Chondrocyte (in vitro differentiated cells): ENCODE measurements at regions not wholly inside any gene's neighbourhood (a gene's known extent, or its start where the extent isn't known, plus 50 kb on each side); places are given as distances from the start of the nearest gene placed in this dataset.

Experiments used
- DNase-seq: peaks from one replicate; pipeline ENCODE4 v3.0.0; 2021; ENCODE audit warnings: mixed read lengths, low spot score
- H3K27ac Mint-ChIP-seq: one replicate; pipeline ENCODE4 v1.8.0; 2021; ENCODE audit warnings: mild to moderate bottlenecking, moderate library complexity, mixed read lengths; ENCODE audit not compliant: unreplicated experiment
- H3K27me3 Mint-ChIP-seq: 2 replicates; pipeline ENCODE4 v1.8.0; 2021; ENCODE audit warnings: low read depth, mixed read lengths
- H3K36me3 Mint-ChIP-seq: 2 replicates; pipeline ENCODE4 v1.8.0; 2021; ENCODE audit warnings: low read depth, mixed read lengths
- H3K4me1 Mint-ChIP-seq: 2 replicates; pipeline ENCODE4 v1.8.0; 2021; ENCODE audit warnings: low read depth, mild to moderate bottlenecking, mixed read lengths
- H3K4me3 Mint-ChIP-seq: one replicate; pipeline ENCODE4 v1.8.0; 2021; ENCODE audit warnings: mild to moderate bottlenecking, moderate library complexity, mixed read lengths; ENCODE audit not compliant: unreplicated experiment
- H3K9me3 Mint-ChIP-seq: 2 replicates; pipeline ENCODE4 v1.8.0; 2021; ENCODE audit warnings: low read depth, mixed read lengths
- CTCF ChIP-seq: fragments of 200-600 bp; sonication (generic); IDR thresholded peaks from 2 replicates; pipeline ENCODE4 v1.5.0; 2021; ENCODE audit warnings: antibody characterized with exemption, mild to moderate bottlenecking, moderate library complexity

- H3K4me1 Mint-ChIP-seq = peaks cover 54% of the 10 kb centered on the region
- H3K27ac Mint-ChIP-seq = peak overlapping the region; percentile 98
Measured at GRCh38 chr14:51443195-51444018, 203.4 kb downstream of the TMX1 start.

GRCh38 chr14:51444353-51445000 lies 204.4 kb downstream of the TMX1 start:
- no peak overlapping the region for H3K4me3 Mint-ChIP-seq
- H3K36me3 Mint-ChIP-seq = no peaks in the 10 kb centered on the region
- H3K27ac Mint-ChIP-seq = peak overlapping the region; percentile 98
- TF ChIP-seq CTCF = no peak
- no peaks in the 10 kb centered on the region for H3K27me3 Mint-ChIP-seq
- DNase-seq = no peak
- no peaks in the 10 kb centered on the region for H3K9me3 Mint-ChIP-seq
- H3K4me1 Mint-ChIP-seq = peaks cover 63% of the 10 kb centered on the region

More at GRCh38 chr14:51443195-51444018, 203.4 kb downstream of the TMX1 start:
- Mint-ChIP-seq H3K36me3 (no peaks in the 10 kb centered on the region), H3K27me3 (no peaks in the 10 kb centered on the region), H3K9me3 (no peaks in the 10 kb centered on the region), H3K4me3 (no peak overlapping the region)
- DNase-seq = no peak
- TF ChIP-seq CTCF = no peak

GRCh38 chr14:51445001-51445390 lies 204.9 kb downstream of the TMX1 start:
- H3K4me3 Mint-ChIP-seq = no peak overlapping the region
- no peaks in the 10 kb centered on the region for H3K9me3 Mint-ChIP-seq
- no peak overlapping the region for H3K27ac Mint-ChIP-seq
- no peaks in the 10 kb centered on the region for H3K36me3 Mint-ChIP-seq
- H3K4me1 Mint-ChIP-seq = peaks cover 63% of the 10 kb centered on the region
- H3K27me3 Mint-ChIP-seq = no peaks in the 10 kb centered on the region
- no peak for DNase-seq
- no peak for TF ChIP-seq CTCF

- no peak for DNase-seq
- peaks cover 56% of the 10 kb centered on the region for H3K4me1 Mint-ChIP-seq
- H3K27ac Mint-ChIP-seq = no peak overlapping the region
- TF ChIP-seq CTCF = no peak
- H3K9me3 Mint-ChIP-seq = no peaks in the 10 kb centered on the region
- H3K4me3 Mint-ChIP-seq = no peak overlapping the region
- no peaks in the 10 kb centered on the region for H3K27me3 Mint-ChIP-seq
- no peaks in the 10 kb centered on the region for H3K36me3 Mint-ChIP-seq
Measured at GRCh38 chr14:51446771-51447170, 204.9 kb upstream of the FRMD6 start.

- no peak for DNase-seq
- peaks cover 49% of the 10 kb centered on the region for H3K4me1 Mint-ChIP-seq
- no peak for TF ChIP-seq CTCF
- H3K36me3 Mint-ChIP-seq = no peaks in the 10 kb centered on the region
- no peak overlapping the region for H3K27ac Mint-ChIP-seq
- no peak overlapping the region for H3K4me3 Mint-ChIP-seq
- no peaks in the 10 kb centered on the region for H3K9me3 Mint-ChIP-seq
- no peaks in the 10 kb centered on the region for H3K27me3 Mint-ChIP-seq
Measured at GRCh38 chr14:51447411-51447810, 204.3 kb upstream of the FRMD6 start.
